ENCODE measurements at regions not wholly inside any gene's neighbourhood (a gene's known extent, or its start where the extent isn't known, plus 50 kb on each side); places are given as distances from the start of the nearest gene placed in this dataset.

- intact Hi-C loops (cut with DNase I; ENCODE audit: low total_unique reads) = no loop called here
- Histone ChIP-seq H3K36me3 (no peaks in the 10 kb centered on the region), H3K27ac (no peak overlapping the region), H3K9me3 (no peaks in the 10 kb centered on the region), H3K4me1 (no peaks in the 10 kb centered on the region), H3K27me3 (replicated peaks in 1 of 7) (peaks cover 0 to 9% (median 0%) of the 10 kb centered on the region in 7 donors), H3K4me3 (no peak overlapping the region)
- no peak for DNase-seq
- WGBS, 5 donors = 90 to 100% (median 95%) methylated on average over 2 of the region's 2 CpGs
- no peak for TF ChIP-seq CTCF (IDR thresholded peaks at IDR 0.05 in 8 of 11, conservative IDR thresholded peaks at IDR 0.05 in 3 of 11)
- TF ChIP-seq POLR2A (IDR thresholded peaks at IDR 0.05) = no peak
- no peak for TF ChIP-seq POLR2AphosphoS5 (IDR thresholded peaks at IDR 0.05)
Measured at GRCh38 chr20:4441191-4441590, 192.1 kb upstream of the ADRA1D start.

GRCh38 chr20:4439461-4439860 lies 190.4 kb upstream of the ADRA1D start:
- Histone ChIP-seq H3K4me1 (no peaks in the 10 kb centered on the region), H3K27ac (no peak overlapping the region), H3K36me3 (no peaks in the 10 kb centered on the region), H3K4me3 (no peak overlapping the region), H3K9me3 (no peaks in the 10 kb centered on the region), H3K27me3 (replicated peaks in 1 of 7) (peaks cover 0 to 6% (median 0%) of the 10 kb centered on the region in 7 donors)
- 59 to 80% (median 72%) methylated on average over 5 of the region's 5 CpGs for WGBS, 5 donors
- no peak for DNase-seq
- intact Hi-C loops (cut with DNase I; ENCODE audit: low total_unique reads) = no loop called here
- TF ChIP-seq POLR2AphosphoS5 (IDR thresholded peaks at IDR 0.05) = no peak
- TF ChIP-seq CTCF (IDR thresholded peaks at IDR 0.05 in 8 of 11, conservative IDR thresholded peaks at IDR 0.05 in 3 of 11) = no peak
- no peak for TF ChIP-seq POLR2A (IDR thresholded peaks at IDR 0.05)

GRCh38 chr20:4437131-4437530 lies 188.0 kb upstream of the ADRA1D start:
- 44 to 100% (median 93%) methylated on average over 1 of the region's 1 CpG for WGBS, 5 donors
- Histone ChIP-seq H3K27ac (no peak overlapping the region), H3K9me3 (no peaks in the 10 kb centered on the region), H3K36me3 (no peaks in the 10 kb centered on the region), H3K4me1 (no peaks in the 10 kb centered on the region), H3K4me3 (no peak overlapping the region), H3K27me3 (replicated peaks in 1 of 7) (peaks cover 0 to 6% (median 0%) of the 10 kb centered on the region in 7 donors)
- TF ChIP-seq POLR2A (IDR thresholded peaks at IDR 0.05) (no peak), CTCF (IDR thresholded peaks at IDR 0.05 in 8 of 11, conservative IDR thresholded peaks at IDR 0.05 in 3 of 11) (no peak), POLR2AphosphoS5 (IDR thresholded peaks at IDR 0.05) (no peak)
- no peak for DNase-seq
- intact Hi-C loops (cut with DNase I; ENCODE audit: low total_unique reads) = no loop called here

- Histone ChIP-seq H3K9me3 (no peaks in the 10 kb centered on the region), H3K27me3 (replicated peaks in 1 of 7) (peaks cover 0 to 6% (median 0%) of the 10 kb centered on the region in 7 donors), H3K36me3 (no peaks in the 10 kb centered on the region), H3K4me3 (no peak overlapping the region), H3K27ac (no peak overlapping the region), H3K4me1 (no peaks in the 10 kb centered on the region)
- no peak for DNase-seq
- TF ChIP-seq POLR2AphosphoS5 (IDR thresholded peaks at IDR 0.05) (no peak), CTCF (IDR thresholded peaks at IDR 0.05 in 8 of 11, conservative IDR thresholded peaks at IDR 0.05 in 3 of 11) (no peak), POLR2A (IDR thresholded peaks at IDR 0.05) (no peak)
- WGBS, 5 donors = 71 to 88% (median 78%) methylated on average over 6 of the region's 6 CpGs
- intact Hi-C loops (cut with DNase I; ENCODE audit: low total_unique reads) = no loop called here
Measured at GRCh38 chr20:4435671-4436455, 186.8 kb upstream of the ADRA1D start.
